Liver (tissue), 8 donors: ENCODE measurements at regions not wholly inside any gene's neighbourhood (a gene's known extent, or its start where the extent isn't known, plus 50 kb on each side); places are given as distances from the start of the nearest gene placed in this dataset.

Source experiments
- DNase-seq: peaks from one replicate; pipeline ENCODE4 v3.0.0-alpha.2; 2017; ENCODE audit warnings: low spot score
- H3K27ac ChIP-seq, 2 donors: one replicate each; pipeline ENCODE4 v1.7.0; 2013; ENCODE audit warnings: inconsistent platforms in 2 of 2, low read length in 2 of 2, control low read depth in 1 of 2, low read depth in 1 of 2, mild to moderate bottlenecking in 1 of 2
- H3K27me3 ChIP-seq, 4 donors: one replicate each; pipeline versions ENCODE4 v1.6.1 to v1.7.0; 2013; ENCODE audit warnings: low read length in 3 of 4, inconsistent platforms in 1 of 4, mild to moderate bottlenecking in 1 of 4, moderate library complexity in 1 of 4; ENCODE audit not compliant: control insufficient read depth in 4 of 4, insufficient read depth in 4 of 4
- H3K36me3 ChIP-seq, 4 donors: one replicate each; pipeline versions ENCODE4 v1.6.1 to v1.7.0; 2013; ENCODE audit warnings: low read length in 3 of 4, mild to moderate bottlenecking in 3 of 4, low read depth in 1 of 4, moderate library complexity in 1 of 4; ENCODE audit not compliant: control insufficient read depth in 4 of 4, insufficient read depth in 3 of 4
- H3K4me1 ChIP-seq, 4 donors: one replicate each; pipeline versions ENCODE4 v1.6.1 to v1.7.0; 2013; ENCODE audit warnings: low read length in 3 of 4, mild to moderate bottlenecking in 3 of 4, moderate library complexity in 1 of 4; ENCODE audit not compliant: control insufficient read depth in 4 of 4, insufficient read depth in 4 of 4
- H3K4me3 ChIP-seq, 3 donors: one replicate each; pipeline versions ENCODE4 v1.6.1 to v1.7.0; 2013; ENCODE audit warnings: low read length in 3 of 3, control low read depth in 1 of 3, low read depth in 1 of 3, mild to moderate bottlenecking in 1 of 3
- H3K9ac ChIP-seq, 2 donors: one replicate each; pipeline ENCODE4 v1.7.0; 2013; ENCODE audit warnings: low read length in 2 of 2, mild to moderate bottlenecking in 2 of 2, moderate library complexity in 2 of 2, control low read depth in 1 of 2, low read depth in 1 of 2
- H3K9me3 ChIP-seq, 4 donors: one replicate each; pipeline versions ENCODE4 v1.6.1 to v1.7.0; 2013; ENCODE audit warnings: low read length in 3 of 4; ENCODE audit not compliant: control insufficient read depth in 4 of 4
- ATF3 ChIP-seq: IDR thresholded peaks from 2 replicates; pipeline ENCODE4 v1.6.1; 2016; ENCODE audit warnings: antibody characterized with exemption
- CTCF ChIP-seq: fragments of 150-350 bp; IDR thresholded peaks from 2 replicates; pipeline ENCODE4 v1.5.1; 2017; ENCODE audit warnings: improper control_type of control experiment, low read depth, low read length; ENCODE audit not compliant: missing input control
- EGR1 ChIP-seq, 2 donors: IDR thresholded peaks; 2 replicates each; pipeline ENCODE4 v1.6.1; 2016 to 2018; ENCODE audit warnings: antibody characterized with exemption in 2 of 2, low read depth in 2 of 2
- FOXA1 ChIP-seq: IDR thresholded peaks from 2 replicates; pipeline ENCODE4 v1.6.1; 2016; ENCODE audit warnings: antibody characterized with exemption
- FOXA2 ChIP-seq: IDR thresholded peaks from 2 replicates; pipeline ENCODE4 v1.6.1; 2016; ENCODE audit warnings: antibody characterized with exemption
- GABPA ChIP-seq, 2 donors: IDR thresholded peaks in 1 of 2; conservative IDR thresholded peaks in 1 of 2; 2 replicates each; pipeline ENCODE4 v1.6.1; 2016; ENCODE audit warnings: antibody characterized with exemption in 2 of 2, mild to moderate bottlenecking in 1 of 2, moderate library complexity in 1 of 2
- HNF4A ChIP-seq, 2 donors: conservative IDR thresholded peaks; 2 replicates each; pipeline ENCODE4 v1.6.1; 2016; ENCODE audit warnings: antibody characterized with exemption in 2 of 2, mild to moderate bottlenecking in 2 of 2
- HNF4G ChIP-seq: IDR thresholded peaks from 2 replicates; pipeline ENCODE4 v1.6.1; 2016; ENCODE audit warnings: antibody characterized with exemption
- JUND ChIP-seq, 2 donors: IDR thresholded peaks; 2 replicates each; pipeline ENCODE4 v1.6.1; 2016; ENCODE audit warnings: antibody characterized with exemption in 2 of 2
- MAX ChIP-seq: IDR thresholded peaks from 2 replicates; pipeline ENCODE4 v1.6.1; 2016; ENCODE audit warnings: antibody characterized with exemption
- NR2F2 ChIP-seq: IDR thresholded peaks from 2 replicates; pipeline ENCODE4 v1.6.1; 2016; ENCODE audit warnings: antibody characterized with exemption
- RAD21 ChIP-seq, 2 donors: IDR thresholded peaks; 2 replicates each; pipeline ENCODE4 v1.6.1; 2016; ENCODE audit warnings: antibody characterized with exemption in 2 of 2, mild to moderate bottlenecking in 2 of 2
- REST ChIP-seq: IDR thresholded peaks from 2 replicates; pipeline ENCODE4 v1.6.1; 2016; ENCODE audit warnings: antibody characterized with exemption, mild to moderate bottlenecking
- RXRA ChIP-seq, 2 donors: IDR thresholded peaks; 2 replicates each; pipeline ENCODE4 v1.6.1; 2017 to 2018; ENCODE audit warnings: antibody characterized with exemption in 2 of 2, mild to moderate bottlenecking in 1 of 2
- SP1 ChIP-seq: IDR thresholded peaks from 2 replicates; pipeline ENCODE4 v1.6.1; 2018; ENCODE audit warnings: antibody characterized with exemption, mild to moderate bottlenecking
- TAF1 ChIP-seq: conservative IDR thresholded peaks from 2 replicates; pipeline ENCODE4 v1.6.1; 2016; ENCODE audit warnings: antibody characterized with exemption, mild to moderate bottlenecking
- YY1 ChIP-seq: IDR thresholded peaks from 2 replicates; pipeline ENCODE4 v1.6.1; 2016; ENCODE audit warnings: antibody characterized with exemption, mild to moderate bottlenecking
- WGBS: extraction: QIAGEN DNeasy Blood & Tissue Kit; methylation state at CpG from one replicate; pipeline ENCODE4 v1.1.7; 2013; 5-methylcytosine and 5-hydroxymethylcytosine counted together
- TF ChIP-seq, protein P1 (sequence below): IDR thresholded peaks from 2 replicates; pipeline ENCODE4 v1.6.1; 2016; ENCODE audit warnings: antibody characterized with exemption
- donor health status: healthy.
- donor health status: healthy.
- donor health status: healthy.
- donor health status: healthy.
- donor health status: healthy.

DNA sequence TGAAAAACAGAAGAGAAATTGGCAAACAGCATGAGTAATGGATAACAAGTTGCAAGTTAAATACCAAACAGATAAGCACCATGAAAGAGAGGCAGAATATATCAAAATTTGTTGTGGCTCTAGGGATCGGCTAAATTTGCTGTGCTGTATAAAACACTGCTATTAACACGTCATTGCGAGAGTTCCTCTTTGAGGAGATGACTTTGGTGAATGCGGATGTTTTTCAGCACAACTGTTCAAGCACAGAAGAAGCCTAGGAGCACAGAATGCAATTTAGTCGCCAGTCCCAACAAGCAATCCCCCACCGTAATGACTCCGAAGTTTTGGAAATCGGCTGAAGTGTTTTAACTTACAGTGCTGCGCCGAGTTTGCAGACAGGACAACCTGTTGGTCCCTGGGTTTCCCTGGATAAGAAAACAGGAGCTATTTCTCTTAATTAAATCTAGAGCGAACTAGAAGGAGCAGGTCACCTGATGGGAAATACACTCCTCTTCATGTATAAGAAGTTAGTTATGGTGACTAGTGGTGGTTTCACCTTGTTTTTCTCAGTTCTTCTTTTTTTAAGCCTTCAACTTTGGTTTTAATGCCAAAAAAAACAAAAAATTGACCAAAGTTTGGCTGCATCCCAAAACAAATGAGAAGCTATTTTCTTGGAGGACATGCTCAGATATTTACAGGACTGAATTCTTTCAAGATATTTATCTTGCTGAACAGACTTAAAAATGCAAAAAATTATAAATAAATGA lies 454.1 kb upstream of the SALL3 start:
- H3K27ac ChIP-seq = no peak overlapping the region
- no peaks in the 10 kb centered on the region for H3K4me1 ChIP-seq
- no peak for DNase-seq
- no peaks in the 10 kb centered on the region for H3K36me3 ChIP-seq
- no peak overlapping the region for H3K4me3 ChIP-seq
- no peak overlapping the region for H3K9ac ChIP-seq
- no peaks in the 10 kb centered on the region for H3K9me3 ChIP-seq
- H3K27me3 ChIP-seq = peaks cover 0 to 2% (median 0%) of the 10 kb centered on the region in 4 donors
- TF ChIP-seq TAF1 (no peak), FOXA2 (no peak), EGR1 (IDR thresholded peaks at IDR 0.05; ENCODE audit: low read depth in 2 of 2) (no peak), HNF4G (no peak)
- 80% methylated on average over 11 of the region's 11 CpGs for WGBS

DNA sequence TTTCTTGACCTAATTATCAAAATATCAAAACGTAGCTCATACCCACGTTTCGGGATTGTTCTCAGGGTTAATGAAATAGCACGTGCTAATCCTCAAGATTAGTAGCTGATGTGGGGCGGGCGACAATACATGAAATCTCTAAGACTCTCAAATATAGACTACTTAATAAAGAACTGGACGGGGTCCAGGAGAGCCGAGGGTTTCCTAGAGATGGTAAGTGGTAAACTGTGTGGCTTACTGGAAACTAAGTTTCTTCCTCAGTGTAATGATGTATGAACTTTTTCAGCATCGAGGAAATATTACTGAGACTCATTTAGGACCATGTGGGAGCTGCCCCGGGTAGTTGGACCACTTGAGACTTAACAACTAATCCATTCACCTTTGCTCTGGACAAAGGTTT lies 453.3 kb upstream of the SALL3 start:
- TF ChIP-seq MAX = no peak
- TF ChIP-seq HNF4A (conservative IDR thresholded peaks at IDR 0.05) = no peak
- Histone ChIP-seq H3K9ac (no peak overlapping the region), H3K27ac (no peak overlapping the region), H3K4me1 (no peaks in the 10 kb centered on the region), H3K27me3 (peaks cover 0 to 2% (median 0%) of the 10 kb centered on the region in 4 donors), H3K4me3 (no peak overlapping the region), H3K36me3 (no peaks in the 10 kb centered on the region), H3K9me3 (no peaks in the 10 kb centered on the region)
- WGBS = 71% methylated on average over 10 of the region's 10 CpGs
- DNase-seq = no peak

DNA sequence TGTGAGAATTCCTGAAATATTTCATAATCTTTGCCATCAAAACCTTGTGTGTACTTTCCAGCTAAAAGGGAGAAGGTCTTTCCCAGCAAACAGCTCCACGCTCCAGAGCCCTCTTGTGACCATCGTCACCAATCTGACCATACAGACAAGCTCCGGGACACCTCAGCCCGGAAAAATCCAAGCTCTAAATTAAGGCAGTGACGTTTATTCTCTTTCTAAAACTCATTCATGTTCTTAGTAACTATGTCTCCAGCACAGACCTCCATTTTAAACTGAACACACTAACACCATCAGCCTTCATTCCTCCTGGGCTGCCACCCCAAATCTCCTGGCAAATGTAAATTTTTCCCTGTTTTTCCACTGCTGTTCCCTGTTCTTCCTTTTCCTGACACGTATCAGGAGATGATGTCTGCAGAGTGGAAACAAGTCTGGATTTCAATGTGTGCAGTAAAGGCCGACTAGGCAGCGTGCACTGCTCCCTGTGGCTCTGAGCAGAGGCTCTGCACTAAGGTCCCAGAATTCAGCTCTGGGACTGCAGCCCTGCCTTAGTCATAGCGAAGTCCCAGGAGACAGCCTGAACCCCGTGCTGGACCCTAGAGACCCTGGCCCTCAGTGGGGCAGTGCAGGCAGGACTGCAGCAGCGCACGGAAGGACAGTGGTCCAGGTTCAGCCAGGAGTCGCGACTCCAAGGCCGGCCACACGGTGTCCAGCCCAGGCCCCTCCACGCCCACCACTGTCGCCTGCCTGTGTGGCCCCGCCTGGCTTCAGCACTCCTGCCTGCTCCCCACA lies 452.5 kb upstream of the SALL3 start:
- no peak for DNase-seq
- H3K27ac ChIP-seq = no peak overlapping the region
- H3K4me1 ChIP-seq = no peaks in the 10 kb centered on the region
- H3K36me3 ChIP-seq = no peaks in the 10 kb centered on the region
- peaks cover 0 to 2% (median 0%) of the 10 kb centered on the region in 4 donors for H3K27me3 ChIP-seq
- TF ChIP-seq JUND (IDR thresholded peaks at IDR 0.05) (no peak), RAD21 (IDR thresholded peaks at IDR 0.05) (no peak), FOXA2 (no peak), FOXA1 (no peak), REST (no peak), HNF4A (conservative IDR thresholded peaks at IDR 0.05) (no peak), EGR1 (IDR thresholded peaks at IDR 0.05; ENCODE audit: low read depth in 2 of 2) (no peak), SP1 (no peak), HNF4G (no peak), MAX (no peak), GABPA (IDR thresholded peaks at IDR 0.05 in 1 of 2, conservative IDR thresholded peaks at IDR 0.05 in 1 of 2) (no peak), NR2F2 (no peak), CTCF (no peak), YY1 (no peak), TAF1 (no peak), RXRA (IDR thresholded peaks at IDR 0.05) (no peak), ATF3 (no peak)
- TF ChIP-seq, protein P1, sequence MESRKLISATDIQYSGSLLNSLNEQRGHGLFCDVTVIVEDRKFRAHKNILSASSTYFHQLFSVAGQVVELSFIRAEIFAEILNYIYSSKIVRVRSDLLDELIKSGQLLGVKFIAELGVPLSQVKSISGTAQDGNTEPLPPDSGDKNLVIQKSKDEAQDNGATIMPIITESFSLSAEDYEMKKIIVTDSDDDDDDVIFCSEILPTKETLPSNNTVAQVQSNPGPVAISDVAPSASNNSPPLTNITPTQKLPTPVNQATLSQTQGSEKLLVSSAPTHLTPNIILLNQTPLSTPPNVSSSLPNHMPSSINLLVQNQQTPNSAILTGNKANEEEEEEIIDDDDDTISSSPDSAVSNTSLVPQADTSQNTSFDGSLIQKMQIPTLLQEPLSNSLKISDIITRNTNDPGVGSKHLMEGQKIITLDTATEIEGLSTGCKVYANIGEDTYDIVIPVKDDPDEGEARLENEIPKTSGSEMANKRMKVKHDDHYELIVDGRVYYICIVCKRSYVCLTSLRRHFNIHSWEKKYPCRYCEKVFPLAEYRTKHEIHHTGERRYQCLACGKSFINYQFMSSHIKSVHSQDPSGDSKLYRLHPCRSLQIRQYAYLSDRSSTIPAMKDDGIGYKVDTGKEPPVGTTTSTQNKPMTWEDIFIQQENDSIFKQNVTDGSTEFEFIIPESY = no peak
- WGBS = 65% methylated on average over 19 of the region's 19 CpGs
- no peaks in the 10 kb centered on the region for H3K9me3 ChIP-seq
- no peak overlapping the region for H3K9ac ChIP-seq
- no peak overlapping the region for H3K4me3 ChIP-seq
